HUES6 (cell line): ENCODE measurements at regions not wholly inside any gene's neighbourhood (a gene's known extent, or its start where the extent isn't known, plus 50 kb on each side); places are given as distances from the start of the nearest gene placed in this dataset.

ENCODE experiments used
- H3K27ac ChIP-seq: 2 replicates; pipeline ENCODE4 v1.7.0; 2013; ENCODE audit warnings: low read depth, mild to moderate bottlenecking, low read length, inconsistent platforms
- H3K27me3 ChIP-seq: 2 replicates; pipeline ENCODE4 v1.6.1; 2013; ENCODE audit warnings: low read length; ENCODE audit not compliant: control insufficient read depth, insufficient read depth
- H3K36me3 ChIP-seq: 2 replicates; pipeline ENCODE4 v1.6.1; 2013; ENCODE audit warnings: low read length; ENCODE audit not compliant: control insufficient read depth, insufficient read depth
- H3K4me1 ChIP-seq: 2 replicates; pipeline ENCODE4 v1.6.1; 2013; ENCODE audit warnings: low read length; ENCODE audit not compliant: control insufficient read depth, insufficient read depth
- H3K4me3 ChIP-seq: 2 replicates; pipeline ENCODE4 v1.5.1; 2013; ENCODE audit warnings: low read depth, low read length
- H3K9ac ChIP-seq: one replicate; pipeline ENCODE4 v1.6.1; 2013; ENCODE audit warnings: mild to moderate bottlenecking, low read length
- H3K9me3 ChIP-seq: 2 replicates; pipeline ENCODE4 v1.6.1; 2013; ENCODE audit warnings: low read depth, low read length; ENCODE audit not compliant: control insufficient read depth, insufficient read depth

DNA sequence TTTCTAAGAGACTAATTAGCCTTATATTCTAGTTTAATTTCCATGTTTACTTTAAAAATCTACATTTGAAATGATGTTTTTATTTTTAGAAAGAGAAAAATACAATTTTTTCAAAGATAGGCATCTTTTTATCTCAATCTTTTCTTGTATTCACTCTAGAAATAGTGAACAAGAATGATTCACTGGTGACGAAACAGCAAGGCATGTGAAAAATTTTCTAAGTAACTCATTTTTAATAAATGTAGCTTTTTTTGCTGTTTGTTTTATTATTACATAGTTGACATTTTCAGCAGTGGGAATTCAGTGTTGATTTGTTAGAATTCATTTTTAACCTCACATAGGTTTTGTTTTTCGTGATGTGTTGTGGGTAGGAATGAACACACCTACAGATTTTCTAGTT, 1226.4 kb downstream of the NSUN3 start:
- Histone ChIP-seq H3K9me3 (peaks cover 21% of the 10 kb centered on the region), H3K4me3 (no peak overlapping the region), H3K9ac (no peak overlapping the region), H3K27ac (no peak overlapping the region), H3K36me3 (no peaks in the 10 kb centered on the region), H3K4me1 (no peaks in the 10 kb centered on the region), H3K27me3 (no peaks in the 10 kb centered on the region)

DNA sequence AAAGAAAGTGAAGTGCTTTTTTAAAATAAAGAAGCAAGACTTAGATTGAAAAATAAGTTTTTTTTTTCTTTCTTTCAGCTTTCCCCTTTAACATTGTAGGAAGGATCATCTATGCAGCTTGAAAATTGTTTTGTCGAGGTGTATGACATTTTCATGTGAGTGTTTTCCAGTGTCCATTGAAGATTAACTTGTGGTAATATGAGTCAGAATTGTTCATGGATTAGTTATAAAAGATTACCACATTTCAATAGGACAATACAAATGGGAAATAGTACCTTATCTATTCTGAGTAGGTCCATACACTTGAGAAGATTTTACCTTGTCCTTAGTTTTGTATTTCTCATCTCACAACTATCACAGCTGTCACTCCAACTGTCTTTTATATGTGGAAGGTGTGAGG, 1234.7 kb downstream of the NSUN3 start:
- no peak overlapping the region for H3K4me3 ChIP-seq
- no peaks in the 10 kb centered on the region for H3K4me1 ChIP-seq
- H3K9me3 ChIP-seq, result no peaks in the 10 kb centered on the region
- no peak overlapping the region for H3K27ac ChIP-seq
- H3K27me3 ChIP-seq, result no peaks in the 10 kb centered on the region
- no peak overlapping the region for H3K9ac ChIP-seq
- H3K36me3 ChIP-seq, result no peaks in the 10 kb centered on the region

DNA sequence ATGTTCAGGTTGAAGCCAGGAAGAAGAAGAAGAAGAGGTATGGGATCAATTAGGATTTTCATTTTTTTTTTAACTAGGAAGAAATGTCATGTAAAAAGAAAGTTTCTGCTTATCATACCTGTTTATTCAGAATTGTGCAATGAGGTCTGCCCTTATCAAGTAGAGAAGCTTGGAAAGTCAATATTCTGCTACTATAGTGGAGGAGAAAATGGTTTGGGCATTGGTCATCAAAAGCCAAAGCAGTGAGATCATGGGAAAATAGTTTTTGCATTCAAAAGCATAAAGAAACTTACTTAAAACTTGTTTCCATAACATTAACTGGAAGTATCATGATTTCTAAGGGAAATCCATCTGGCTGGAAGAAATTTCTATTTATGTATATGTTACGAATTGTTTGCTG, 1239.2 kb downstream of the NSUN3 start:
- Histone ChIP-seq H3K4me1 (no peaks in the 10 kb centered on the region), H3K27me3 (no peaks in the 10 kb centered on the region), H3K9me3 (no peaks in the 10 kb centered on the region), H3K36me3 (no peaks in the 10 kb centered on the region), H3K4me3 (no peak overlapping the region), H3K9ac (no peak overlapping the region), H3K27ac (no peak overlapping the region)

DNA sequence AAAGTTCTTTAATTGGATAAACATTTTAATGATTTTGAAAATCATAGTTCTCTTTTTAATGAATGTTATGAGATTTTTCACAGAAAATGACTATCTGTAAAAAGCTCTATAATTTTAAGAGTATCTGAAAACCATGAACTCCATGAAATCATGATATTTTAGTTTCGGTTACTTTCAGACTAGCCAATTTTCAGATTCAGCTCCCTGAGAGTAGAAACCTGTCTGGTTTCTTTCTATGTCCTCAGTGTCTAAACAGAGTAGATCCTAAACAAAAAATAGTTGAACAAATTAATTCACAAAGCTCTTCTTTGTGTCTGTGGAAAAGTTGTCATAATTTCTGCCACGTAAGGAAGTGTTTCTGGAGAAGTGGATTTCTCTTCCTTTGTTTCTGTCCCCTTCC, 1247.7 kb downstream of the NSUN3 start:
- H3K9me3 ChIP-seq, result peaks cover 9% of the 10 kb centered on the region; the same call in 1 of the 2 replicates
- H3K4me1 ChIP-seq, result no peaks in the 10 kb centered on the region
- no peak overlapping the region for H3K4me3 ChIP-seq
- H3K9ac ChIP-seq, result no peak overlapping the region
- no peaks in the 10 kb centered on the region for H3K36me3 ChIP-seq
- H3K27me3 ChIP-seq, result no peaks in the 10 kb centered on the region
- H3K27ac ChIP-seq, result no peak overlapping the region

DNA sequence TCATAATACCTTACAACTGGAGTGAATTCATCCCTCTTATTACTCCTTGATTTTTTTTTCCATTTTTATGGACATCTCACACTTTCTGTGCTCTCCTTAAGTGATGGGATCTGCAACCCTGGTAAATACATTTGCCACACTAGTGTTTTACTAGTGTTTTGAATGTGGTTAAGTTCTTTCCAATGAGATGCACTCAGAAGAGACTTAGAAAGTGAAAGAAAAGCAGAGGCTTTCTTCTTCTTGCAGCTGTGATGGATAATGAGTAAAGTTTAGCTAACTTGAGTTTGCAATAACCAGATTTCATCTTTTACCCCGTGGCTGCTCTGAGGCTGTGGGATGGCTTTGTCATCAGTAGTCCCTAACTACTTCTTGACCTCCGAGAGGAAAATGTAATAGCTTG, 1248.4 kb downstream of the NSUN3 start:
- Histone ChIP-seq H3K36me3 (no peaks in the 10 kb centered on the region), H3K9me3 (peaks cover 13% of the 10 kb centered on the region; the same call in 1 of the 2 replicates), H3K4me1 (no peaks in the 10 kb centered on the region), H3K4me3 (no peak overlapping the region), H3K27ac (no peak overlapping the region), H3K9ac (no peak overlapping the region), H3K27me3 (no peaks in the 10 kb centered on the region)

DNA sequence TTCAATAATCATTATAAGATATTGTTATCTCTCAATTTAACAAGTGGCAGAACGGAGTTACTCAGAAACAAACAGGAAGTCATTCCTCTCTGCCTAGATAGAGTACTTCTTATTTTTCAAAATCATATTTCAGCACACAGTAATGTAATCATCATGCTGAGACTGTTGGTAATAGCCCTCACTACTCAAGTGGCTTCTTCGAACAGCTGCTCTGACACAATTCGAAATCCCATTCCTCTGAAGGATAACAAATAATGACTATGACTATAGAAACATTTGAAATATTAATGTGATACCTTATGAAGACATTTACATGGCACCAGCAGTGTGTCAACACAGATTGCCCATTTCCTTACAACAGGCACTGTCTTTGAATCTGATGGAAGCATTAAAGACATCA, 1249.8 kb downstream of the NSUN3 start:
- no peaks in the 10 kb centered on the region for H3K27me3 ChIP-seq
- no peaks in the 10 kb centered on the region for H3K4me1 ChIP-seq
- no peaks in the 10 kb centered on the region for H3K36me3 ChIP-seq
- peaks cover 20% of the 10 kb centered on the region; the same call in 1 of the 2 replicates for H3K9me3 ChIP-seq
- H3K27ac ChIP-seq, result no peak overlapping the region
- H3K9ac ChIP-seq, result no peak overlapping the region
- no peak overlapping the region for H3K4me3 ChIP-seq

DNA sequence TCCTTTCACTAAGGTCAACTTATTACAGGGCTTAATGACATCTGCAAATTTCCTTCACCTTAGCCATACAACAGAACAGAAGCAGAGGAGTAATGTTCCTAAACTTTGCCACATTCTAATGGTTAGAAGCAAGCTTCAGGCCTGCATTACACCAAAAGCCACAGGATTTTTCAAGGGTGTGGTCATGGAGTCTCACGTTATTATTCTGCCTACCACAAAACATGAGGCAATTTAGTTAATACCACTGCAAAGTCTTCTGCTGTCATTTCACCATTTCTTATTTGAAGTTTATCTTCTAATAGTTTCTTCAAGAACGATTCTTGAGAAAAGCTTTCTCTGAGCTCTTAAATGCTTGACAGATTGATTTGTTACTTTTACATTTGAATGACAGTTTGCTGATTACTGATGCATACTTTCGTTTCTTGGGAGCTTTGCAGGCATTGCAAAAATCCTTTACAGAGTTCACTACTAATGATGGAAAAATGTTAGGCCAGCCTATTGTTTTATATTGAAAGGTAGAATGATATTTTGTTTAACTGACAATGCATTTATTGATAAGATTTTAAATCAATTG, 1257.1 kb downstream of the NSUN3 start:
- Histone ChIP-seq H3K9ac (no peak overlapping the region), H3K27me3 (no peaks in the 10 kb centered on the region), H3K9me3 (peaks cover 16% of the 10 kb centered on the region; the same call in 1 of the 2 replicates), H3K27ac (peak overlapping the region; percentile 25; the same call in 1 of the 2 replicates), H3K4me3 (no peak overlapping the region), H3K4me1 (peaks cover 10% of the 10 kb centered on the region), H3K36me3 (no peaks in the 10 kb centered on the region)

DNA sequence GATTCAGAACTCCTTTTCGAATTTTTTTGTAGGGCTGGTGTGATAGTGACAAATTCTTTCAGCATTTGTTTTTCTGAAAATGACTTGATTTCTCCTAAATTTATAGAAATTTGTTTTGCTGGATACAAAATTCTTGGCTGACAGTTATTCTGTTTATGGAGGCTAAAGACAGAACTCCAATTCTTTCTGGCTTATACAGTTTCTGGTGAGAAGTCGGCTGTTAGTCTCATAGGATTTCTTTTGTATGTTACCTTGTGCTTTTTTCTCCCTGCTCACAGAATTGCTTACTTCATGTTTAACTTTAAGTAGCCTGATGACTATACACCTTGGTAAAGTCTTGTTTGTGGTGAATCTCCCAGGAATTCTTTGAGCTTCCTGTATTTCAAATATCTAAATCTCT, 1264.6 kb downstream of the NSUN3 start:
- Histone ChIP-seq H3K9ac (no peak overlapping the region), H3K9me3 (peaks cover 23% of the 10 kb centered on the region), H3K4me3 (no peak overlapping the region), H3K36me3 (no peaks in the 10 kb centered on the region), H3K4me1 (no peaks in the 10 kb centered on the region), H3K27me3 (no peaks in the 10 kb centered on the region), H3K27ac (no peak overlapping the region)

DNA sequence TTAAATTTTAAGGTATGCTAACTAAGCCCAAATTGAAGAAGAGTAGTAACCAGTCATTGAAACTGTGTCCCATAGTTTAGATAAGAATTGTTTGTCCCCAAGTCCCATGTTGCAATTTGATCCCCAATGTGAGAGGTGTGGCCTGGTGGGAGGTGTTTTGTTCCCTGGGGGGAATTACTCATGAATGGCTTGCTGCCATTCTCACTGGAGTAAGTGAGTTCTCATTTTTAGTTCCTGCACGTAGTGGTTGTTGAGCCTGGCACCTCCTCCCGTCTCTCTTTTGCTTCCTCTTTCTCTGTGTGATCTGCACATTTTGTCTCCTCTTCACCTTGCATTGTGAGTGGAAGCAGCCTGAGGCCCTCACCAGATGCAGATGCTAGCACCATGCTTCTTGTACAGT, 1271.0 kb downstream of the NSUN3 start:
- H3K4me3 ChIP-seq, result no peak overlapping the region
- H3K27ac ChIP-seq, result no peak overlapping the region
- peaks cover 11% of the 10 kb centered on the region for H3K9me3 ChIP-seq
- no peaks in the 10 kb centered on the region for H3K27me3 ChIP-seq
- H3K36me3 ChIP-seq, result no peaks in the 10 kb centered on the region
- no peaks in the 10 kb centered on the region for H3K4me1 ChIP-seq
- H3K9ac ChIP-seq, result no peak overlapping the region

DNA sequence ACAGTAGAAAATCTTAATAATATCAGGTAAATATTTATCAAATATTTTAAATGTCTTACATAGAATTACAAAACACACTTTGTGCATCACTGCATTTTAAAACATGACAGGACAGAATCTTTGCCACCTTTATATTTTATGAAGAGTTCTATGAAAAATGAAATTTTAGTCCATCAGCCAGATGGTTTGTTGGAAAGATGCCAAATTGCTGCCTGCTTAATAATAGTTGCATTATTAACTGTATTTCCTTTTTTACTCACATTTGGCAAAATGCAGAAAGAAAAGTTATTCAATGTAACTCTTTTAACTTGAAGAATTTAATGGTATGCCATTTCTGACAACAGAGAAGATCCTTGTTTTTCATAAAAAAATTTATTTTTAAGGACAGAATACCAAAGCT, 1271.6 kb downstream of the NSUN3 start:
- Histone ChIP-seq H3K9me3 (0 out of 2 replicates have a peak, but pooled peaks cover 6% of the 10 kb centered on the region), H3K4me1 (no peaks in the 10 kb centered on the region), H3K9ac (no peak overlapping the region), H3K27ac (no peak overlapping the region), H3K4me3 (no peak overlapping the region), H3K36me3 (no peaks in the 10 kb centered on the region), H3K27me3 (no peaks in the 10 kb centered on the region)

DNA sequence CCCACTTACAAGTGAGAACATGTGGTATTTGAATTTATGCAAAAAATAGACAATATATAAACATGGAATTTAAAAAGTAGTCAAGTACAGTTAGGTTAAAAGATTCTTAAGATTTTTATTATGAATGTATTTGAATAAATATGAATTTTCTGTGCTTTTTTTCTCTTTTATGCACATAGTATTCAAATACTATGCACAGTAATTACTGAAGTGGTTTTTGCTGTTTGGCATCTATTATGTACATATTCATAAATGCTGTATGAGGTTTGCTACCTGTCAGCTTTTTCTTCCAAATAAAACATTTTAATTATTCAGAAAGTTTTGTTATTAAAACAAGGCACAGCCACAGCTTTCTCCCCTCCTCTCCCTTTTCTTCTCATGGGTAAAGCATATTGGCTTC, 1272.7 kb downstream of the NSUN3 start:
- Histone ChIP-seq H3K27ac (no peak overlapping the region), H3K9ac (no peak overlapping the region), H3K4me1 (no peaks in the 10 kb centered on the region), H3K36me3 (no peaks in the 10 kb centered on the region), H3K9me3 (no peaks in the 10 kb centered on the region), H3K27me3 (no peaks in the 10 kb centered on the region), H3K4me3 (no peak overlapping the region)

DNA sequence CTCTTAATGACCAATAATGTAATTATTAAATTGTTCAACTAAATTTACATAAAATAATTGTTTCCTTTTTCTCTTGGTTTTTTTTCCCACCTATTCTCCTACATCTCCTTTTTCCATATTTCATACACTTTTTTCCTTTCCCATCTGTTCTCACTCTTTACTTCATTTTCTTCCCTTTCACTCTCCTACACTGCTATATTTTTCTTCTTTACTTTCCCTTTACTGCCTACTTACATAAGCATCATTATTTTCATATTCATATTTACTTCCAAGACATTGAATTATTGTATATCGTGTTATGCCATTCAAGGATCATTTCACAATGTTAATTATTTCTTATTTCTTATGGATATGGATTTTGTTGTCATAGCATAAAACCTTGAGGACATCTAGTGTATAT, 1275.6 kb downstream of the NSUN3 start:
- Histone ChIP-seq H3K27ac (no peak overlapping the region), H3K9me3 (no peaks in the 10 kb centered on the region), H3K4me1 (peaks cover 7% of the 10 kb centered on the region; the same call in 1 of the 2 replicates), H3K36me3 (no peaks in the 10 kb centered on the region), H3K9ac (no peak overlapping the region), H3K27me3 (no peaks in the 10 kb centered on the region), H3K4me3 (no peak overlapping the region)
